IPS-11a (cell line): ENCODE measurements at regions not wholly inside any gene's neighbourhood (a gene's known extent, or its start where the extent isn't known, plus 50 kb on each side); places are given as distances from the start of the nearest gene placed in this dataset.
"Not testable (repeated sequence)": the region's sequence is repeated elsewhere in the genome, so short reads cannot be mapped to it uniquely, and the experiment has no call there.

Source experiments
- H3K4me3 ChIP-seq: one replicate; pipeline ENCODE4 v1.5.1; 2013; ENCODE audit warnings: low read depth, low read length, control low read depth

GRCh38 chr9:102941868-102942267, 53.3 kb upstream of the CYLC2 start:
- H3K4me3 ChIP-seq, result no peak overlapping the region

GRCh38 chr9:102922526-102922925, 72.6 kb upstream of the CYLC2 start:
- no peak overlapping the region for H3K4me3 ChIP-seq

GRCh38 chr9:102911185-102911584, 83.9 kb upstream of the CYLC2 start:
- no peak overlapping the region for H3K4me3 ChIP-seq

GRCh38 chr9:102905795-102906194, 89.3 kb upstream of the CYLC2 start:
- H3K4me3 ChIP-seq, result not testable (repeated sequence)

GRCh38 chr9:102892025-102892424, 103.1 kb upstream of the CYLC2 start:
- H3K4me3 ChIP-seq, result no peak overlapping the region

- H3K4me3 ChIP-seq, result not testable (repeated sequence)
Observed at GRCh38 chr9:102888747-102889146, 106.4 kb upstream of the CYLC2 start.

GRCh38 chr9:102875687-102876086, 119.4 kb upstream of the CYLC2 start:
- no peak overlapping the region for H3K4me3 ChIP-seq

- H3K4me3 ChIP-seq, result no peak overlapping the region
Observed at GRCh38 chr9:102867488-102867887, 127.6 kb upstream of the CYLC2 start.

GRCh38 chr9:102862478-102862877, 132.7 kb upstream of the CYLC2 start:
- H3K4me3 ChIP-seq, result no peak overlapping the region

- H3K4me3 ChIP-seq, result no peak overlapping the region
Observed at GRCh38 chr9:102855641-102856040, 139.5 kb upstream of the CYLC2 start.

- H3K4me3 ChIP-seq, result no peak overlapping the region
Observed at GRCh38 chr9:102845827-102846371, 149.2 kb upstream of the CYLC2 start.

GRCh38 chr9:102844716-102845115, 150.4 kb upstream of the CYLC2 start:
- H3K4me3 ChIP-seq, result no peak overlapping the region

GRCh38 chr9:102842423-102842822, 152.7 kb upstream of the CYLC2 start:
- no peak overlapping the region for H3K4me3 ChIP-seq

GRCh38 chr9:102841376-102841775, 153.8 kb upstream of the CYLC2 start:
- no peak overlapping the region for H3K4me3 ChIP-seq

- no peak overlapping the region for H3K4me3 ChIP-seq
Observed at GRCh38 chr9:102840335-102840734, 154.8 kb upstream of the CYLC2 start.

GRCh38 chr9:102832814-102833213, 162.3 kb upstream of the CYLC2 start:
- no peak overlapping the region for H3K4me3 ChIP-seq

- no peak overlapping the region for H3K4me3 ChIP-seq
Observed at GRCh38 chr9:102796244-102796643, 198.9 kb upstream of the CYLC2 start.

GRCh38 chr9:102795532-102795931, 199.6 kb upstream of the CYLC2 start:
- no peak overlapping the region for H3K4me3 ChIP-seq

- no peak overlapping the region for H3K4me3 ChIP-seq
Observed at GRCh38 chr9:102779356-102779755, 215.8 kb upstream of the CYLC2 start.

- H3K4me3 ChIP-seq, result no peak overlapping the region
Observed at GRCh38 chr9:102778746-102779145, 216.4 kb upstream of the CYLC2 start.

- H3K4me3 ChIP-seq, result no peak overlapping the region
Observed at GRCh38 chr9:102770704-102771103, 224.4 kb upstream of the CYLC2 start.

- H3K4me3 ChIP-seq, result no peak overlapping the region
Observed at GRCh38 chr9:102769307-102769706, 225.8 kb upstream of the CYLC2 start.

GRCh38 chr9:102768002-102768401, 227.1 kb upstream of the CYLC2 start:
- H3K4me3 ChIP-seq, result no peak overlapping the region

- no peak overlapping the region for H3K4me3 ChIP-seq
Observed at GRCh38 chr9:102767076-102767475, 228.1 kb upstream of the CYLC2 start.
